A673 (cell line): ENCODE measurements at regions not wholly inside any gene's neighbourhood (a gene's known extent, or its start where the extent isn't known, plus 50 kb on each side); places are given as distances from the start of the nearest gene placed in this dataset.

Experiments
- BruUV-seq: library from RNA; stranded (reverse); fragments of 400-500 nt; replicated peaks from 2 replicates; lab custom pipeline; 2021; lab: Mats Ljungman, UMichigan
- CTCF ChIA-PET: fragments of 300-600 bp; sonication (Branson Sonifier 250); formaldehyde crosslinking; loops from one replicate; lab custom pipeline; 2022; ENCODE audit warnings: antibody characterized with exemption; lab: Charles Lee
- POLR2A ChIA-PET: fragments of 300-600 bp; sonication (Branson Sonifier 250); formaldehyde crosslinking; loops from one replicate; lab custom pipeline; 2022; ENCODE audit warnings: antibody characterized with exemption; ENCODE audit not compliant: low non-redundant PET; lab: Charles Lee
- DNase-seq: peaks from one replicate; pipeline ENCODE4 v3.0.0-alpha.2; 2015; ENCODE audit warnings: low spot score
- H3K27ac ChIP-seq: fragments of 200-600 bp; sonication (generic); 2 replicates; pipeline ENCODE4 v1.5.1; 2016; ENCODE audit warnings: mixed run types, low read depth, mild to moderate bottlenecking, mixed read lengths, antibody characterized with exemption, low read length; ENCODE audit not compliant: poor library complexity, severe bottlenecking
- H3K27me3 ChIP-seq: fragments of 200-600 bp; sonication (generic); replicated peaks from 2 replicates; pipeline ENCODE4 v1.6.1; 2017; ENCODE audit warnings: mixed run types, low read depth, mild to moderate bottlenecking, mixed read lengths, antibody characterized with exemption, low read length; ENCODE audit not compliant: insufficient read depth, poor library complexity
- H3K36me3 ChIP-seq: fragments of 200-600 bp; sonication (generic); 2 replicates; pipeline ENCODE4 v1.6.1; 2016; ENCODE audit warnings: mixed run types, mild to moderate bottlenecking, mixed read lengths, antibody characterized with exemption, low read length; ENCODE audit not compliant: insufficient read depth, poor library complexity, severe bottlenecking
- H3K4me1 ChIP-seq: fragments of 200-600 bp; sonication (generic); 2 replicates; pipeline ENCODE4 v1.6.1; 2017; ENCODE audit warnings: mixed run types, mild to moderate bottlenecking, mixed read lengths, antibody characterized with exemption, low read length; ENCODE audit not compliant: insufficient read depth, poor library complexity, severe bottlenecking
- H3K4me3 ChIP-seq: fragments of 200-600 bp; sonication (generic); 2 replicates; pipeline ENCODE4 v1.5.1; 2016; ENCODE audit warnings: low read depth, mixed run types, mild to moderate bottlenecking, mixed read lengths, low read length; ENCODE audit not compliant: poor library complexity, severe bottlenecking
- H3K9me3 ChIP-seq: fragments of 200-600 bp; sonication (generic); 2 replicates; pipeline ENCODE4 v1.6.1; 2016; ENCODE audit warnings: mixed run types, low read depth, mild to moderate bottlenecking, mixed read lengths, antibody characterized with exemption, low read length; ENCODE audit not compliant: poor library complexity, severe bottlenecking
- CTCF ChIP-seq: fragments of 300-800, 200-600 bp; sonication (generic); conservative IDR thresholded peaks from 2 replicates; pipeline ENCODE4 v1.5.1; 2017; ENCODE audit warnings: low read depth, mild to moderate bottlenecking, antibody characterized with exemption, low read length, moderate library complexity, mixed read lengths
- EZH2 ChIP-seq: fragments of 200-600 bp; sonication (generic); IDR thresholded peaks from 2 replicates; pipeline ENCODE4 v1.6.1; 2017; ENCODE audit warnings: borderline replicate concordance, low read depth, mild to moderate bottlenecking, mixed read lengths, antibody characterized with exemption, low read length; ENCODE audit not compliant: poor library complexity, severe bottlenecking
- intact Hi-C: fragments of 100-400 bp; cut with micrococcal nuclease; formaldehyde crosslinking; loops from one replicate; pipeline ENCODE4 v1.10.0; 2022; ENCODE audit not compliant: unreplicated experiment

- ChIA-PET CTCF (interaction anchor here (0.6 kb wide), 1 partner anchor 806 kb away, joined by 4 read pairs; no protein-coding TSS in a partner anchor), POLR2A (no interaction called here)
- BruUV-seq = no TSS peak
- Histone ChIP-seq H3K4me1 (peaks cover 22% of the 10 kb centered on the region), H3K9me3 (no peaks in the 10 kb centered on the region), H3K27ac (no peak overlapping the region), H3K27me3 (peaks cover 6% of the 10 kb centered on the region), H3K4me3 (no peak overlapping the region), H3K36me3 (no peaks in the 10 kb centered on the region)
- DNase-seq = no peak
- TF ChIP-seq EZH2 = no peak
- intact Hi-C loops = no loop called here
Measured at GRCh38 chr1:212518188-212519054, 85.7 kb downstream of the NENF start.

DNA sequence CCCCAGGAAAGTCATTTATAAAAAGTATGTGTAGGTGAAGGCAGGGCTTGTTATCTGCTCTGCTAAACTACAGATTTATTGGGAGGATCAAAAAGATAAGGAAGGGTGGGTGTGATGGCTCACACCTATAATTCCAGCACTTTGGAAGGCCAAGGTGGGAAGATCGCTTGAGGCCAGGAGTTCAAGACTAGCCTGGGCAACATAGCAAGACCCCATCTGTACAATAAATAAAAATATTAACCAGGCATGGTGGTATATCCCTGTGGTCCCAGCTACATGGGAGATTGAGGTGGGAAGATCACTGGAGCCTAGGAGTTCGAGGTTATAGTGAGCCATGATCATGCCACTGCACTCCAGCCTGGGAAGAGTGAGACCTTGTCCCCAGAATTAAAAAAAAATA is 86.4 kb downstream of the NENF start:
- ChIA-PET POLR2A (no interaction called here), CTCF (no interaction called here)
- Histone ChIP-seq H3K4me3 (no peak overlapping the region), H3K36me3 (no peaks in the 10 kb centered on the region), H3K4me1 (peaks cover 15% of the 10 kb centered on the region), H3K27me3 (no peaks in the 10 kb centered on the region), H3K9me3 (no peaks in the 10 kb centered on the region), H3K27ac (no peak overlapping the region)
- intact Hi-C loops = no loop called here
- TF ChIP-seq EZH2 (no peak), CTCF (no peak)
- no peak for DNase-seq
- no TSS peak for BruUV-seq

GRCh38 chr1:212520299-212520698 is 87.6 kb downstream of the NENF start:
- no peaks in the 10 kb centered on the region for H3K36me3 ChIP-seq
- no TSS peak for BruUV-seq
- intact Hi-C loops = no loop called here
- no peak for TF ChIP-seq CTCF
- TF ChIP-seq EZH2 = no peak
- H3K27ac ChIP-seq = no peak overlapping the region
- no peaks in the 10 kb centered on the region for H3K27me3 ChIP-seq
- ChIA-PET CTCF (no interaction called here), POLR2A (no interaction called here)
- H3K4me3 ChIP-seq = no peak overlapping the region
- DNase-seq = no peak
- H3K9me3 ChIP-seq = no peaks in the 10 kb centered on the region
- H3K4me1 ChIP-seq = peaks cover 6% of the 10 kb centered on the region
